SIG-M5 treated with dmso at 0.1 percent for 504 hours (cell line): ENCODE measurements at regions not wholly inside any gene's neighbourhood (a gene's known extent, or its start where the extent isn't known, plus 50 kb on each side); places are given as distances from the start of the nearest gene placed in this dataset.

Source experiments
- DNase-seq: peaks from one replicate; lab custom pipeline; 2025; ENCODE audit not compliant: unreplicated experiment; lab: John Stamatoyannopoulos, UW

DNA sequence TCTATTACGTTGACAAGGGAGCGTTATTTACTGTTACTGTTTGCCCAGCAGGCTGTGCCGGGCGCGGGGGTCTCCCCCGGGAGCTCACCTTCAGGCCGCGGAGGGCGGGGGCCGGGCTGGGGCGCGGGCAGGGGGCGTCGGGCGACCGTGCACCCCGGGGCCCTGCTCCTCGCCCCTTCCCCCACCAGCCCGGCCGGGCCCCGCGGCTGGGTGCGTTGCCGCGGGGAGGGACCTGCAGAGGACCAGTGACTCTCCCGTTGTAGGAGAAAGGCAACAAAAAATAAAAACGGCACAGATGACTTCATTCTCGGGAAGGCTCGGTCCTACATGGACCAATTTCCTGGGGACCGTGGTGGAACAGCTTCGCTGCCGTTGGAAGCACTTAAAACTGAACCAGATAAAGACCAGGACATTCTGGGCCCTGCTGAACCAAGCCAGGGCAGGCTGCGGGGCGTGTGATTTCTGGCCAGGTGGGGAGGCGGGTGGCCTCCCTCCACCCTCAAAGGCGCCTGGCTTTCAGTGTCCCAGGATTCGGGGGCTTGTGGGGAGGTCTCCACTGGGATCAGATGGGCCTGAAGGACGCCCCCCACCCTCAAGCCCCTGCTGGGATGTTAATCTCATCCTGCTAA, 57.4 kb downstream of the IGLL1 start:
- DNase-seq, result no peak

DNA sequence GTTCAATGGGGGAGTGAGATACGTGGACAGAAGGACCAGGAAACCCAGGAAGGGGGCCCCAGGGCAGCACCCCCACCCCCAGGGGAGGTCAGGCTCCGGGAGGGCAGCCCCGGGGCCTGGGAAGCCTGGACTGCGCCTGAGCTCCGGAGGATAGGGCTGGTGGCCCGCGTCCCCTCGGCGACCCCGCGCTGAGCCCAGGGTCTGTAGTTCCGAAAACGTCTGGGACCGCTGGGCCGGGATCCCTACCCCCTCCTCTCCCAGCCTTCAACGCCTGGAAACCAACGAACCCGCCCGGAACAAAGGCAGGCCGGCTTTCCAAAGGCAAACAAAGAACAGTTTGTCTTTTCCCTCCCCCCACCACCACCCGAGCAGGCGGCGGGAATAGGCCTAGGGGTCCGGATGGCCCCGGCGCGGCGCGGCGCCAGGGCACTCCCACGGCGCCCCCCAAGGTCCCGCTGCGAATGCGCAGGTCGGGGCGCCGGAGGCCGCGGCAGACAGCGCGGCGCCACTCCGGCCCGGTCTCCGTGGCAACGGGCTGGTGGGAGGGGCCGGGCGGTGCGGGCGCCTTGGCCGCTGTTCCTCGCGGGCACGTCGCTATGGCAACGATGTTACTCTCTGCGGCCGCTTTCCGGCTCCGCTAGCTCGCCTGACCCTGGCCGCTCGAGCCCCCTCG, 58.5 kb downstream of the IGLL1 start:
- DNase-seq, result peak; percentile 64

DNA sequence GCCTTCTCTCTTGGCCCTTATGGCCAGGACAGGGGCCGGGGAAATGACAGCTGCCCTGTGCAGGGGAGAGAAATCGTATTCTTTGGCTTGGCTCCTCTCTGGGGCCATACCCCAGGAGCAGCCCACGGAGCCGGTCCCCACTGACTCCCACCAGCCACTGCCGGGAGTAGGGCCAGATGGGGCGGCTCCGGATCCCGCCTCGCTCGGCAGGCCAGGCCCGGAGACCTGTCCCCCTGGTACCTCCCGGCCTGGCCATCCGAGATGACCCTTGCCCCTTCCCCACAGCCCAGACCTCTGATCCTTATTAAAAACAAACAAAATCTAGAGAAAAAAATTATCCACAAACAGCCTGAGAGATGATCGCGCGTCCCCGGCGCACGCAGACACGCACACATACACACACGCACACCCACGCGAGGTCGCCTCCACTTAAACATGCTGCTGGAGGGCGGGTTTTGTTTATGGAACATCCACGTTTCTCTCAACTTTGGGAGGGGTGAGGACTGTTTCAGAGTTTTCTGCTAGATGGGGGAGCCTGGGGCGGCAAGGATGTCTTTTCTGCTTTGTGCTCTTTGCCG, 59.1 kb downstream of the IGLL1 start:
- DNase-seq, result no peak

DNA sequence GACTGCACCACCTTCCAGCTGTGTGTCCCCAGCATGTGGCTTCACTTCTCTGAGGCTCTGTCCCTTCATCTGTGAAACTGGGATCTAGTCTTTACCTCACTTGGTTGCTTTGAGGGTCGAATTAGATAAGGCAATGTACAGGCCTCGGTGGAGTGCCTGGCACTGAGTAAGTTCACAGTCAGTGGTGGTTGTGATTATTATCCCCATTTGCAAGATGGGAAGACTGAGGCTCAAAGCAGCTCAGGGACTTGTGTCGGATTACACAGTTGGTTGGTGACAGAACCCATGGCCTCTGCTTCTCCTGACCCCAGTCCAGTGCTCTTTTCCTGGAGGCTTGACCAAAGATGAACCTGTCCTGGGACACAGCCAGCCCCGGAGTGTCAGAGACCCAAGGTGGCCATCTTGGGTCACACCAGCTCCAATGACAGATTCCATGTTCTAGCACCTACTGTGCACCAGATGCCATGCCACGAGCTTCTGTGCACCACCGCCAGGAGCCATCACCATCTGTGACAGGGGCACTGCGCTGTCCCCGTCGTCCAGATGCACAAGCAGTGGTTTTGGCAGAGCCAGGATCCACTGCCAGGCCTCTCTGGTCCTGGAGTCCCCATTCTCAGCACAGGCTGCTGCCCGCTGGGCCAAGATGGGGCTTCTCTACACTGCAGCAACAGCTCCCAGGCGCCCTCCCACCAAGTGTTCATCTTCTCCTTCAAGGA, 60.5 kb downstream of the IGLL1 start:
- DNase-seq, result no peak

DNA sequence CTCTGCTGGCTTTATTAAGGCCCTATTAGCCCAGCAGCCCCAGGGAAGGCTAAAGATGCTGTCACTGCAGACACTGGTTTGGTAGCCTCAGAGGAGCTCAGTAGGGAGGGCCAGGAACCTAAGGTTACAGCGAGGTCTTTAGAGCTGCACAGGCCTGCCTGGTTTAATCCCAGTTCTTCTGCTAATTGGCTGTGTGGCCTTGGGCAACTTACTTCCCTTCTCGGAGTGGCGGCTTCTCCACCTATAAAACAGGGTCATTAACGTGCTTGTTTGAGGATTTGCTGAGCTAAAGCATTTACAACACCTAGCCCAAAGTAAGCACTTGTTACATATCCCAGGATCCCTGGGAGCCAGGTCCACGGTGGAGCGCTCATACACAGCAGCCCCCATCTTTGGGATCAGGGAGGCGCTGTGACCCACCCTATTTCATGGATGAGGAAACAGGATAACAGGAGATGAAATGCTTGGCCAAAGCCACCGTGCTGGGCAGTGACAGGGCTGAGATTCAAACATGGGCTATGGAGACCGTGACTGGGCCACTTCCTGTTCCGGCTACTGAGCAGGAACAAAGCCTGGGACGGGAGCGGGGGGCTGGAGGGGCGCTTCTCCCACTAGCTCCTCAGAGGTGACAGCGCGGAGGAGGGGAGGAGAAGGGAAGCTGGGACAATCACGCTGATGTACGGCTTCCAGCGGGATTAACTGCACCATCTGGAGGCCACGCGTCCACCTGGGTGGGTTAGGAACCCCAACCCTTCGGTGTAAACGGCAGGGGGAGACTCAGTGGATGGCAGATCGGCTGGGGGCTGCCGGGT, 61.5 kb downstream of the IGLL1 start:
- DNase-seq, result no peak

DNA sequence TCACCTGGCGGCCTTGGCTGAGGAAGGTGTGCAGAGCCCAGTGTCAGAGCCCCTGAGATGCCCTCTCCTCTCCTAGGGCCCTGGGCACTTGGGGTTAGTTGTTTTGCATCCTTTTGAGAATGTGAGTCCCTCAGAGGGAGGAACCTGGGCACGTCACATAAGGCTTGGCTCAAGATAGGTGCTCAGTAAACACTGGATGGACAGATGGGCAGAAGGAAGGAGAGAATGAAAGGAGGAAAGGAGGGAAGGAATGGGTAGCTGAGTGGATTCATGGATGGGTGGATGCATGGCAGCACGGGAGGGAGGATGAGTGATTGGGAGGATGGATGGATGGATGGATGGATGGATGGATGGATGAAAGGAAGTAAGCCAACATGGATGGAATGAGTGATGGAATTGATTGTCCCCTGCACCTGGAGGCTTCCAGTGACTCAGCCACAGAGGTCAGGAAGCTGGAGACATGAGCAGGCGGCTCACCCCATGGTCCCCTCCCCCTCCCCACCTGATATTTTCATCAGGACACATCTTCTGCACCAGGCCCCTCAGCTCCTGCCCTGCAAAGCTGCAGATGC, 62.2 kb downstream of the IGLL1 start:
- DNase-seq, result no peak

DNA sequence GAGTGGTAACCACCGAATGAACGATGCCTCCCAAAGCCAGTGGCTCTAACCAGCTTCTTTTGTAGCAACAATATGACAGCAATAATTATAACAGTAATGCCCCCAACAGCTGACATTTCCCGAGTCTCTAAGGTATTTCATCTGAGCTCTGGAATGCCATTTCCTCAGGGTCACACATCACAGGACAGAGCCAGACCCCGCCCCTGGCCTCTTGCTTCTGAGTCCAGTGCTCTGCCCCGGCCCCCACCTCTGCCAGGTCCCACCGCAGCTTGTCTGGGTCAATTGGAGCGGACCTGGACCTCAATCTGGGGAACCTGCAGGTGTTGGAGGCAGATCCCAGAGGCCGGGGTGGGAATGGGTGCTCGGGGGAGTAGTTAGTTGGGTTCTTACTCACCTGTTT, 63.8 kb downstream of the IGLL1 start:
- no peak for DNase-seq

DNA sequence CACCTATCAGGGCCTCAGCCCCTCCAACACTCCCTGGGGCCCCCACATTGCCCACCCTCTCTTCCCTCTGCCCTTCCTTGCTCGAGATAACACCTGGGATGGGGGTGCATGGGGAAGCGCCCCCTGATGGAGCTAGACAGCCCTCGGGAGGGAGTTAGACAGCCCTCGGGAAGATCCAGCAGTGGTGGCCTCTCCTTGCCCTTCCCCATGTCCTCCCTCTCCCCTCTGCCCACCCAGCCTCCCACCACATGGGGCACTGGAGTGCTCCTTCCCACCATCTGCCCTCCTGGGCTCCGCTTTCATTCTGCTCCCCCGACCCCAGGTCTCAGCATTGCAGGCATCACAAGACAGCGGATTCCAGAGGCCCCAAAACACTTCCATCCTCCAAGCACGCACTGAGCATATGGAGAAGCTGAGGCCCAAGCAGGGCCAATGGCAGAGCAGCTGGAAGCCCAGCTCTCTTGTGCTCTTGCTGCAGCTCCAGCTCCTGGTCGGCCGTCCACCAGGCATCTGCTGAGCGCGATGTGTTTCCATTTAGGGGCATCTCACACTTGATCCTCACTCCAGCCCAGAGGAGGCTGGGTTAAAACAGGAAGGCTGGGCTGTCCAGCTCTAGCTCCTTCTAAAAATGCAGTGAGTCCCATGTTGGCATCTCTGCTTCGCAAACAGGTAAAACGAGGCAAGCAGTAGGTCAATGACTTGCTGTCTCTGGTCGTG, 65.6 kb downstream of the IGLL1 start:
- no peak for DNase-seq

DNA sequence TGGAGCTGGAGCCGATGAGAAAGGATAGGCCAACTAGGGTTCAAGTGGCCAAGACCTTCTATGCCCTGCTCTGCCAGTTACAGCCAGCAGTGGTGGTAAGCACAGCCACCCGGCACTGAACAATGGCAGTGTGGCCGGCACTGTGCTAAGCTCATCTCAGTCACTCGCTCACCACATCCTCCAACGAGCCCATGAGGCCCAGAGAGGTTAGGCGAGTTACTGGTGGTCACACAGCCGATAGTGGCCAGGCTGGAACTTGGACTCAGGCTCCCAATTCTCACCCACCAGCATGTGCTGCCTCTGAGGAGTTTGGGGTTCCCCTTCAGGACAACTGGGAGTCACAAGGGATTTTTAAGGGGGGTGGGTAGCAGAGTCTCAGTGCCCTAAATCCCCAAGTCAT, 66.4 kb downstream of the IGLL1 start:
- DNase-seq, result no peak

DNA sequence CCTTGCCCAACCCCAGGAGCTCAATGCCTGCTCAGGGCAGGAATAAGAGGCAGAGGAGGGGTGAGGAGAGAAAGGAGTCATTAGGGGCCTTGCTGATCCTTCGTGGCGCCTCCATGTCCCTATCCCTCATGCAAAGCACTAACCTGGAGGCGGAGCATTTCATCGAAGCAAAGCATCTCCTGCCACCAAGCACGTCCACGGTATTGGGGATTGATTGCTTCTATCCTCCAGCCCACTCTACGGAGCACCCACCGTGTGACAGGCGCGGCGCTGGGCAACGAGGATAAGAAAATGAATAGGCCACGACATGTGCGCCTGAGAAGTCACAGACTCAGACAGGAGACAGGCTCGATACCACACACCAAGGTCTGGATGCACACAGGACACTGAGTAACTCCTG, 67.0 kb downstream of the IGLL1 start:
- no peak for DNase-seq

DNA sequence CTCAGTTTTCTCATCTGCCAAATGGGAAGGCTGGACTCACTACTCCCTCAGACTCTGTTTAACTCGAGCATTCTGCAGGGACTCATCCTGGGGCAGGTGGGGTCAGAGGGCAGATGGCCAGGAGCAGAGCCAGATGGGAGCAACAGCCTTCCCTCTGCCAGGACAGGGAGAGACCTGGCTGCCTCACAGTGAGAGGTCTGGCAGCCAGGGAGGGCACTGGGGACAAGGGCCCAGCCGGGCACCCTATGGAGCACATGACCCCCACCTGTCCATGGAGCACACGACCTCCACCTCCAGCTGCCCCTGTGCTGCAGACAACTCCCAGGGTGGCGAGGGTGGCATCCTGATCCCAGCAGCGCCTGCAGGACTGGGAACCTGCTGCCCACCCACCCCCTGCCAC, 67.4 kb downstream of the IGLL1 start:
- DNase-seq, result no peak

DNA sequence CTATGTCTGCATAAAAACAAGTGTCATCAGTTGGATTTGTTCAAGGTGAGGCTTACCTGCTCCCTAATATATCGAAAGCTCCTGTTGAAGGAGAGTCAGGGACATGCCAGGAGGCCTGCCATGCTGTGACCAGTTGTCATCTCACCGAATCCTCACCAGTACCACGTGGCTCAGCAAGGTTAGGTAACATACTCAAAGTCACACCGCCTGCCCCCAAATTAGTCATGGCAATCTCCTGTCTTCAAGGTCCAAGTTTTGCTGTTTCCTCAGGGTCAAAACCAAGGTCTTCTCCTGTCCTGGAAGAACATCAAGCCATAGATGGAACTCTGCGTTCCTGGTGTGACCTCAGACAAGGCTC, 67.8 kb downstream of the IGLL1 start:
- DNase-seq, result no peak

DNA sequence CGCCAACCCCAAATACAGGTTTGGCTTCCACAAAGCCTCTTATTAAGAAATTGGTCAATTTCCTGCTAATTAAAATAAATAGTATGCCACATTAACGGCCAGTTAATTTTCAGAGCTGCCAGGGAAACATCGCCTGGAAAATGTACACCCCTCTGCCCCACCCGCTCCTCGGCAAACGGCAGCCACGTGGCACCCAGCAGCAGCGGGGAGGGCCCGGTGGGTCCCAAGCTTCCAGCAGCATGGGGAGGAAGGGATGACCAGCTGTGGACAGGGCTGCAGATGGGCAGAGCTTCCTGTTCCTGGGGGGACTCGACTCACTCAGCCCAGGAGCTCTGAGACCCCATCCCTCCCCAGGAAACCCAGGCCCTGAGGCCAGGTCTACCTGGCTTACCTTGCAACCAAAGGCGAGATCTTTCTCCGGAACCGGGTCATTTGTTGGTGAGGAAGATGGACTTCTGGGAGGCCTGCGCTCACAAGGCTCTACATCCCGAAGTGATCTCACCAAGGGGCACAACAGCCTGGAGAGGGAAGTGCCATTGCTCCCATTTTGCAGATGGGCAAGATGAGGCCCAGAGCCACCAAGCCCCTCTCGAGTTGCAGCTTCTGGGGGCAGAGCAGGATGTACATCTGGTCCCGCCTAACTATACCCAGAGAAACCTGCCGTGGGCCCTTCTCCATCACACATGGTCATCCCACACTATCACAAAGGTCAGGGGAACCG, 68.3 kb downstream of the IGLL1 start:
- DNase-seq, result no peak

DNA sequence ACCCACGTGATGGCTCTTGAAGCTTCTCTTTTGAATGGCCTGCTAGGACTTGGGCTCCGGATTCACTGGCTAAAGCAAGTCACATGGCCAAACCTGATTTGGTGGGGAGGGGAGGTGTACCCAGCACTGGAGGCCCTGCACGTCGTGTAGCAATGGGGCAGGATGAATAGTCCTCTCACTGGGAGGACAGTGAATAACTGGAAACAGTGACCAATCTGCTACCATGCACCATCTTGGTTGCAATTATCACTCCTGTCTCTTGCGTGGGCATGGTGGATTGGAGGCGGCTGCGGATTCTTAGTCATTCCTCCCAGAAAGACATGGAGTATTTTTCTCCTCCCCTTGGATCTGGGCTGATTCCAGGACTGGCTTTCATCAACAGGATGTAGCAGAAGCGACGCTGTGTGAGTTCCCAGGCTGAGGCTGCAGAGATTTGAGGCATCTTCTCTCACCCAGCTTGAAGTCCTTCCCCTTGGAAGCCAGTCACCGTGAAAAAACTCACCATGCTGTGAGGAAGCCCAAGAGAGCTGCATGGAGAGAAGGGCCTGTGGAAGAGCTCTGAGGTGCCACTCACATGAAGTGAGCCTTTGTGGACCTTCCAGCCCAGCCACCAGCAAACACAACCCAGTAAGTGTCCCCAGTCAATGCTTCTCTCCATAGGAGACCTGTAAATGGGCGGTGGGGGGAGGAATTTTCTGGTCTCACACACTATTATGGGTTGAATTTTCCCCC, 70.4 kb downstream of the IGLL1 start:
- DNase-seq, result no peak

DNA sequence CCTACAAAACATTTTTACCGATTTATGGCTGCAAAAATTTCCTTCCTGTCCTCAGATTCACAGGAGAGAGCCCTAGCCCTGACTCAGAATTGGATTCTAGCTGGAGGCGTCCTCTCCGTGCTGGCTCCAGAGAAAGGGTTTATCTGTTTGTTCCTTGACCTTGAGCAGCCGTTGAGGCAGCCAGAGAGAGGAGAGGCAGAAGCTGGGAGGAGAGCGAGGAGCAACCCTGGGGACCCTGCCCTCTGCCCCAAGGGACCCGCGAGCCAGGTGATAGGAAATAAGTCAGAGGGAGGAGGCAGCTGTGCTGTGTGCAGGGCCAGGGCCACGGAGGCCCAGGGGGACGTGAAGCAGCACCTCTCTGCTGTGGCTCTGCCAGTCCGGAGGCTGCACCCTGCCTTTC, 75.6 kb downstream of the IGLL1 start:
- DNase-seq, result no peak

DNA sequence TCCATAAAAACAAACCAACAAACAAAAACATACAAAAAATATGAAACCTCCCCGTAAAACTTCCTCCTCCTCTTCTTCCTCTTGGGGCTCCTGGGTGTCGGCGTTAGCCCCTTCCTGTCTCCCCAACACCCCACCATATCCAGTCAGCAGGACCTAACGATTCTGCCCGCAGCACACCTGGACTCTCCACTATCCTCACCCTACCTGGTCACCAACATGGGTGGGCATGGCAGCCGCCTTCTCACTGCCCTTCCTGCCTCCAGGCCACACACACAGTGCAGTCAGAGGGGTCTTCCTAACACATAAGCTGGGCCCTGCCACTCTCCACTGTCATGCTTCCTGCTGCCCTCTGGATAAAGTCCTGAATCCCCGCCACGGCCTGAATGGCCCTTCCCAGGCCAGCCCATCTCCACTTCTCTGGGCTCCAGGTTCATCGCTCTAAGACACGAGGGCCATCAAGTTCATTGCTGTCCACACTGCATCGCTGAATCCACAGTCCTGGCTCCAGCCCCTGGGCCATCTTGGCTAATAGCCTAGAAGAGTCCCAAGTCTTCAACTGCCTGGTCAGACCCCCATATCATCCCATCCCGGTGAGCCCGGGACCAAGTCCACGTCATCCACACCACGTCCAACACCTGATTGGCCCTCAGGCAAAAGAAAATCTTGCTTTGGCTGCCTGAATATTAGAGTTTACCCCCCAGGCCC, 76.2 kb downstream of the IGLL1 start:
- no peak for DNase-seq

DNA sequence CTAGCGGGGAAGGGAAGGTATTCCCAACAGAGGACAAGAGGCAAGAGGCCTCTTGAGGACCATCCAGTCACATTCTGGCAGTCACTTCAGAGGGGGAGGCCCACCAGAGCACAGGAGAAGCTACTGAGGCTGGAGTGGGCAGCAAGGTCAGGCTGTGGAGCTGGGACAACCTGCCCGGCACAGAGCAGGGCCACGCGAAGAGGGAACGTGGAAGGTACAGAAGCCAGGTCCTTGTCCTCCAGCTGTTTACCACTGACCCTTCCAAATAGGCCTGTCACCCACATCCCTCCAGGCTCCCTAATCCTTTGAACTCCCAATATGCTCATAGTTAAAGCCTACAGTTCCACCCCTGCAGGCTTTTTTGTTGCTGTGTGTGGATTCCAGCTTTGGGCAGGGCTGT, 76.9 kb downstream of the IGLL1 start:
- no peak for DNase-seq

DNA sequence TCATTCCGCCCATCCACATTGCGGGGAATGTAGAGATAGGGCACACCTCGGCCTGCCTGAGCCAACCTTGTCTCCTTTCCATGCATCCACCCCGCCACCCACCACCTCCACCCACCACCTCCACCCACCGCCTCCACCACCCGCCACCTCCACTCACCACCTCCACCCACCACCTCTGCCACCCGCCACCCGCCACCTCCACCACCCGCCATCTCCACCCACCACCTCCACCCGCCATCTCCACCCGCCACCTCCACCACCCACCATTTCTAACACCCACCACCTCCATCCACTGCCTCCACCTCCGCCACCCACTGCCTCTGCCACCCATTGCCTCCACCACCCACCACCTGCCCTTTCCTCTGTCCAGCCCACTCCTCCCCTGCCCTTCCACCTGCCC, 78.4 kb downstream of the IGLL1 start:
- DNase-seq, result no peak

DNA sequence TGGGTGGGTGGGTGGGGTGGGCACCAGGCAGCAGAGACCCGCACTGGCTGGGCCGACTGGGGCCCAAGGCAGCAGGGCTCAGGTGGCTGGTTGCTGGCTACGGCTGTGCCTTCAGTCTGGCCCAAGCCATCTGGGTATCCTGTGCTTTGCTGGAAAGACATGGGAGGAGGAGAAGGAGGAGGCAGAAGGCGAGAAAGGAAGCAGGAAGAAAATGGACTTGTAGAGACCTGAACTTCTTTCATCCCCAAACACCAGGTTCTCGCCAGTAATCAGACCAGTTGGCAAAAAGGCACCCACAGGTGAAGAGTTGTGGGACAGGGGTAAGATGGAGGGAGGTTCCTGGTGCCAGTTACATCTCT, 78.8 kb downstream of the IGLL1 start:
- no peak for DNase-seq
